ENCODE measurements at regions not wholly inside any gene's neighbourhood (a gene's known extent, or its start where the extent isn't known, plus 50 kb on each side); places are given as distances from the start of the nearest gene placed in this dataset.

DNA sequence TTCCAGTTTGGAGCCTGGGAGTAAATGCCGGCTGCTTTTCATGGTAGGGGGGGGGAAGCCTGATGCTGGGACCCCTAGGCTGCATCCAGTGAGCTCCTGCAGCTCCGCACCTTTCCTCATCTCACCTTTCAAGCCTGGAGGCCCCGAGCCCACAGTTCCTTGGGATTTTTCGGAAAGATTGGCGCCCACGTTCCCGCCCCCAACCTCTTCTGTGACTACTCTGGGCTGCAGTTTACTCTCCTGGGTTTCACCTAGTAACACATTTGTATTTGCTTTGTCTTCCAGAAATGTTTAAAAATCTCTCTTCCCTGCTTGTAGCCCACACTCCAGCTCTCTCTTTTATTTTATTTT lies 51.9 kb upstream of the SPATA13 start:
- no peak for DNase-seq (ENCODE audit: extremely low read depth, low read depth)
- TF ChIP-seq, protein P1, sequence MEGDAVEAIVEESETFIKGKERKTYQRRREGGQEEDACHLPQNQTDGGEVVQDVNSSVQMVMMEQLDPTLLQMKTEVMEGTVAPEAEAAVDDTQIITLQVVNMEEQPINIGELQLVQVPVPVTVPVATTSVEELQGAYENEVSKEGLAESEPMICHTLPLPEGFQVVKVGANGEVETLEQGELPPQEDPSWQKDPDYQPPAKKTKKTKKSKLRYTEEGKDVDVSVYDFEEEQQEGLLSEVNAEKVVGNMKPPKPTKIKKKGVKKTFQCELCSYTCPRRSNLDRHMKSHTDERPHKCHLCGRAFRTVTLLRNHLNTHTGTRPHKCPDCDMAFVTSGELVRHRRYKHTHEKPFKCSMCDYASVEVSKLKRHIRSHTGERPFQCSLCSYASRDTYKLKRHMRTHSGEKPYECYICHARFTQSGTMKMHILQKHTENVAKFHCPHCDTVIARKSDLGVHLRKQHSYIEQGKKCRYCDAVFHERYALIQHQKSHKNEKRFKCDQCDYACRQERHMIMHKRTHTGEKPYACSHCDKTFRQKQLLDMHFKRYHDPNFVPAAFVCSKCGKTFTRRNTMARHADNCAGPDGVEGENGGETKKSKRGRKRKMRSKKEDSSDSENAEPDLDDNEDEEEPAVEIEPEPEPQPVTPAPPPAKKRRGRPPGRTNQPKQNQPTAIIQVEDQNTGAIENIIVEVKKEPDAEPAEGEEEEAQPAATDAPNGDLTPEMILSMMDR (IDR thresholded peaks at IDR 0.05; ENCODE audit: low read depth, low read length, missing control alignments), result no peak
- no peak overlapping the region for H3K4me3 ChIP-seq (replicated peaks; ENCODE audit: low read depth, low read length)

DNA sequence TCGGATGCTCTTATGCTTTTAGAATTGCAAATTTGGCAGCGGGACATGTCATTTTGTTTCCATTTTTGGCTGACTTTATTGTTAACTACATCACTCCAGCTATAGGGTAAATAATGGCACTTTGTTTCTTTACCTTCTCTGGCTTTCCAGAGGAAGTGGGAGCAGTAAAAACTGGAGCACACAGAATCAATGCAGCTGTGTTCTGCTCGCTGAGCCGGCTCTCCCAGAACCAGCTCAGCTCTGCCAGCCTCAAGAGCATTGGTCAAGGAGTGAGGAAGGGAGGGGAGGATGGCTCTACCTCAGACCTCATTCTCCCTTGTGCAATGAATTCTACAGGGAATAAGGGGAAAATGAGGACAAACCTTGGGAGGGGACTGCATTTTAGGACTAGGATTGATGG lies 50.5 kb upstream of the SPATA13 start:
- TF ChIP-seq, protein P1 (IDR thresholded peaks at IDR 0.05; ENCODE audit: low read depth, low read length, missing control alignments), result no peak
- no peak overlapping the region for H3K4me3 ChIP-seq (replicated peaks; ENCODE audit: low read depth, low read length)
- DNase-seq (ENCODE audit: extremely low read depth, low read depth), result no peak

Data from HFF-Myc (cell line).